HepG2 (cell line): ENCODE measurements at regions not wholly inside any gene's neighbourhood (a gene's known extent, or its start where the extent isn't known, plus 50 kb on each side); places are given as distances from the start of the nearest gene placed in this dataset.

Experiments
- ATAC-seq: fragments of 200-7000 bp; cut with Tn5 transposase; 3 replicates; pipeline ENCODE4 v1.9.1; 2020; ENCODE audit warnings: mild to moderate bottlenecking, moderate library complexity
- BruUV-seq: library from RNA; stranded (reverse); fragments of 400-500 nt; replicated peaks from 2 replicates; lab custom pipeline; 2021; lab: Mats Ljungman, UMichigan
- CTCF ChIA-PET: fragments of 300-600 bp; formaldehyde crosslinking; extraction: SDS; loops from one replicate; lab custom pipeline; 2021; ENCODE audit warnings: low total read pairs, inconsistent platforms, low intra/inter-chr PET ratio; lab: Yijun Ruan, JAX
- POLR2A ChIA-PET: fragments of 350-600 bp; sonication (Branson Sonifier 250); formaldehyde crosslinking; loops from one replicate; lab custom pipeline; 2020; ENCODE audit warnings: antibody characterized with exemption, inconsistent platforms; lab: Yijun Ruan, JAX
- DNase-seq: peaks from one replicate; pipeline ENCODE4 v3.0.0-alpha.2; 2015; ENCODE audit warnings: low spot score
- FAIRE-seq: peaks from 3 replicates; lab custom pipeline; 2011; peaks lifted over from hg19 to GRCh38; lab: Jason Lieb, UNC
- H2AFZ ChIP-seq: one replicate; pipeline ENCODE4 v1.6.1; 2011; ENCODE audit warnings: low read length, inconsistent platforms
- H3K27ac ChIP-seq: fragments of 300-600 bp; 3 replicates; pipeline ENCODE4 v1.8.0; 2011; ENCODE audit warnings: mixed run types, mild to moderate bottlenecking, mixed read lengths, low read length, inconsistent platforms; ENCODE audit not compliant: insufficient read depth; ENCODE audit errors: extremely low read length
- H3K27me3 ChIP-seq, 2 experiments: fragments of 200-600 bp in 1 of 2; 2 replicates in 1 of 2; 3 replicates in 1 of 2; pipeline versions ENCODE4 v1.6.0 to v1.8.0; 2011; ENCODE audit warnings: low read length in 2 of 2, mild to moderate bottlenecking in 2 of 2, moderate library complexity in 2 of 2, inconsistent platforms in 1 of 2; ENCODE audit not compliant: insufficient read depth in 2 of 2, control insufficient read depth in 1 of 2
- H3K36me3 ChIP-seq, 2 experiments: fragments of 200-600 bp in 1 of 2; replicated peaks in 1 of 2; 2 replicates in 1 of 2; 3 replicates in 1 of 2; pipeline versions ENCODE4 v1.5.1 to v1.8.0; 2011; ENCODE audit warnings: low read length in 2 of 2, inconsistent platforms in 1 of 2; ENCODE audit not compliant: insufficient read depth in 2 of 2, control insufficient read depth in 1 of 2
- H3K4me1 ChIP-seq: 2 replicates; pipeline ENCODE4 v1.5.1; 2012; ENCODE audit warnings: low read length, inconsistent platforms; ENCODE audit not compliant: insufficient read depth
- H3K4me2 ChIP-seq: 2 replicates; pipeline ENCODE4 v1.6.0; 2011; ENCODE audit warnings: low read depth, low read length, inconsistent platforms
- H3K4me3 ChIP-seq, 3 experiments: fragments of 200-600 bp in 1 of 3; sonication (generic), shearing (Covaris generic) in 1 of 3; replicated peaks in 1 of 3; 2 replicates each; pipeline ENCODE4 v1.5.1; 2011 to 2016; ENCODE audit warnings: low read length in 3 of 3, inconsistent platforms in 2 of 3, low read depth in 2 of 3, mild to moderate bottlenecking in 2 of 3, control low read depth in 1 of 3, mixed read lengths in 1 of 3; ENCODE audit not compliant: insufficient read depth in 1 of 3
- H3K79me2 ChIP-seq: one replicate; pipeline ENCODE4 v1.6.1; 2011; ENCODE audit warnings: low read length, inconsistent platforms; ENCODE audit not compliant: insufficient read depth
- H3K9ac ChIP-seq: 2 replicates; pipeline ENCODE4 v1.6.0; 2011; ENCODE audit warnings: mild to moderate bottlenecking, low read depth, low read length, inconsistent platforms; ENCODE audit not compliant: insufficient read depth
- H3K9me3 ChIP-seq: 2 replicates; pipeline ENCODE4 v1.5.1; 2012; ENCODE audit warnings: mild to moderate bottlenecking, low read length
- H4K20me1 ChIP-seq: 2 replicates; pipeline ENCODE4 v1.6.0; 2011; ENCODE audit warnings: inconsistent platforms, mild to moderate bottlenecking, low read length, moderate library complexity; ENCODE audit not compliant: insufficient read depth
- ARID3A ChIP-seq: IDR thresholded peaks from 2 replicates; pipeline ENCODE4 v1.6.1; 2012; ENCODE audit warnings: low read depth, low read length, improper control_type of control experiment
- DMTF1 ChIP-seq: sonication (generic); formaldehyde crosslinking; IDR thresholded peaks from 2 replicates; pipeline ENCODE4 v1.4.0; 2020; ENCODE audit warnings: mild to moderate bottlenecking, missing genetic modification reagents
- DR1 ChIP-seq: sonication (generic); formaldehyde crosslinking; IDR thresholded peaks from 2 replicates; pipeline ENCODE4 v1.8.0; 2021; ENCODE audit warnings: mild to moderate bottlenecking, missing genetic modification reagents, inconsistent platforms
- FOXO4 ChIP-seq: sonication (generic); formaldehyde crosslinking; conservative IDR thresholded peaks from 2 replicates; pipeline ENCODE4 v1.8.1; 2023; ENCODE audit warnings: missing genetic modification reagents
- HMG20B ChIP-seq: conservative IDR thresholded peaks from 2 replicates; pipeline ENCODE4 v1.6.1; 2016; ENCODE audit warnings: missing genetic modification reagents, missing compliant biosample characterization
- JUN ChIP-seq: sonication (generic); formaldehyde crosslinking; IDR thresholded peaks from 2 replicates; pipeline ENCODE4 v1.4.0; 2020; ENCODE audit warnings: mild to moderate bottlenecking, missing genetic modification reagents
- KLF12 ChIP-seq: sonication (generic); formaldehyde crosslinking; IDR thresholded peaks from 2 replicates; pipeline ENCODE4 v1.4.0; 2020; ENCODE audit warnings: missing genetic modification reagents, borderline replicate concordance
- MAFK ChIP-seq, 2 experiments: IDR thresholded peaks in 1 of 2; conservative IDR thresholded peaks in 1 of 2; 2 replicates each; pipeline ENCODE4 v1.6.1; 2011; ENCODE audit warnings: improper control_type of control experiment in 2 of 2, low read length in 2 of 2
- PAF1 ChIP-seq: IDR thresholded peaks from 2 replicates; pipeline ENCODE4 v1.6.1; 2016; ENCODE audit warnings: missing genetic modification reagents, missing compliant biosample characterization
- TBL1XR1 ChIP-seq: fragments of 150-350 bp; IDR thresholded peaks from 2 replicates; pipeline ENCODE4 v1.6.1; 2014; ENCODE audit warnings: borderline replicate concordance, low read length; ENCODE audit not compliant: partially characterized antibody
- ZBED4 ChIP-seq: sonication (generic); formaldehyde crosslinking; IDR thresholded peaks from 2 replicates; pipeline ENCODE4 v1.4.0; 2020; ENCODE audit warnings: missing genetic modification reagents, borderline replicate concordance
- ZNF10 ChIP-seq: sonication (generic); formaldehyde crosslinking; IDR thresholded peaks from 2 replicates; pipeline ENCODE4 v1.4.0; 2020; ENCODE audit warnings: mild to moderate bottlenecking, low read depth, missing genetic modification reagents, borderline replicate concordance
- ZNF207 ChIP-seq: fragments of 450-650 bp; IDR thresholded peaks from 2 replicates; pipeline ENCODE4 v1.6.1; 2016; ENCODE audit warnings: antibody characterized with exemption, borderline replicate concordance
- ZNF44 ChIP-seq: sonication (generic); formaldehyde crosslinking; IDR thresholded peaks from 2 replicates; pipeline ENCODE4 v1.5.1; 2020; ENCODE audit warnings: mild to moderate bottlenecking, missing genetic modification reagents
- ZNF605 ChIP-seq: sonication (generic); formaldehyde crosslinking; IDR thresholded peaks from 2 replicates; pipeline ENCODE4 v1.8.0; 2022; ENCODE audit warnings: mild to moderate bottlenecking, missing genetic modification reagents
- in situ Hi-C: cut with HindIII; loops from 2 replicates; pipeline ENCODE4 v1.10.0; 2017; ENCODE audit warnings: low pct_unique_long_range_greater_than_20kb; ENCODE audit not compliant: extremely low pct_ligation_motif_present
- intact Hi-C: fragments of 100-400 bp; cut with micrococcal nuclease; formaldehyde crosslinking; loops from one replicate; pipeline ENCODE4 v1.10.0; 2022; ENCODE audit not compliant: unreplicated experiment

- TF ChIP-seq FOXO4 (CRISPR knock-in tag) = no peak
- TF ChIP-seq MAFK (conservative IDR thresholded peaks at IDR 0.05 in 1 of 2, IDR thresholded peaks at IDR 0.05 in 1 of 2; ENCODE audit: low read length in 2 of 2) = peak; percentile 63 to 85; a peak in 3 of 4 replicates
Observed at GRCh38 chr6:80673367-80673766, 566.9 kb downstream of the BCKDHB start (continued).

GRCh38 chr6:80667006-80667405 is 560.5 kb downstream of the BCKDHB start:
- BruUV-seq = no TSS peak
- Histone ChIP-seq H3K27me3 (no peaks in the 10 kb centered on the region; a peak in 1 of 5 replicates), H4K20me1 (no peaks in the 10 kb centered on the region), H3K4me2 (no peak overlapping the region), H3K4me3 (no peak overlapping the region), H3K9ac (no peak overlapping the region), H3K79me2 (no peaks in the 10 kb centered on the region), H3K4me1 (no peaks in the 10 kb centered on the region), H3K27ac (no peak overlapping the region), H2AFZ (no peak overlapping the region), H3K36me3 (no peaks in the 10 kb centered on the region), H3K9me3 (no peaks in the 10 kb centered on the region)
- no peak for DNase-seq
- intact Hi-C loops = no loop called here
- POLR2A ChIA-PET = no interaction called here
- no peak for ATAC-seq
- no peak for FAIRE-seq
- CTCF ChIA-PET = no interaction called here
- in situ Hi-C loops = no loop called here
- TF ChIP-seq ZNF207 (no peak), JUN (no peak), ZNF44 (no peak), DR1 (CRISPR knock-in tag) (no peak), TBL1XR1 (no peak), KLF12 (CRISPR knock-in tag) (no peak), ZNF605 (CRISPR knock-in tag) (no peak), ZNF10 (no peak), ZBED4 (CRISPR knock-in tag) (no peak), HMG20B (no peak), PAF1 (CRISPR knock-in tag) (no peak), DMTF1 (no peak), ARID3A (no peak)
